Stimulated activated CD4-positive, alpha-beta T cell treated with anti-CD3 and anti-CD28 coated beads, Interleukin-12 subunit alpha, Interleukin-12 subunit beta, amount 100 ng/mL, for 48 hours (primary cell): ENCODE measurements at regions not wholly inside any gene's neighbourhood (a gene's known extent, or its start where the extent isn't known, plus 50 kb on each side); places are given as distances from the start of the nearest gene placed in this dataset.
"Not testable (repeated sequence)": the region's sequence is repeated elsewhere in the genome, so short reads cannot be mapped to it uniquely, and the experiment has no call there.

Experiments
- DNase-seq, 3 donors: peaks; one replicate each; pipeline ENCODE4 v3.0.0-alpha.2; 2020; ENCODE audit warnings: low read depth in 2 of 3, low spot score in 1 of 3

DNA sequence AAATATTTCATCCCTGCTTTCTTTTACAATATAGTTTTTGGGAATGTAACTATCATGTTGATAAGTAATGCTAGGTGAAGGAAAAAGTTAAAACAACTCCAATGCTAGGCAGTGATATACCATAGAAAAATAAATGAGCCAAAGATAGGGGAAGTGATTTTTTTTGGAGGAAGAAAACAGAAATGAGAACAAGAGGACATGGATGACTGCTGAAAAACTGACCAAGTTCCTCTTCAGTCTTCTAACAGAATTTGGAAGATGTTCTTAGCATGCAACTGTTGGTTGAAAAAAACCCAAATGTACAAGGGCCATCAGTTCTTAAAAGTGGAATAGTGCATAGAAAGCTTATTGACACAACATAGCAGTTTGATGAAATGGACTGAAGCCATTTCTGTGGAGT lies 262.5 kb upstream of the STARD13 start:
- no peak for DNase-seq

DNA sequence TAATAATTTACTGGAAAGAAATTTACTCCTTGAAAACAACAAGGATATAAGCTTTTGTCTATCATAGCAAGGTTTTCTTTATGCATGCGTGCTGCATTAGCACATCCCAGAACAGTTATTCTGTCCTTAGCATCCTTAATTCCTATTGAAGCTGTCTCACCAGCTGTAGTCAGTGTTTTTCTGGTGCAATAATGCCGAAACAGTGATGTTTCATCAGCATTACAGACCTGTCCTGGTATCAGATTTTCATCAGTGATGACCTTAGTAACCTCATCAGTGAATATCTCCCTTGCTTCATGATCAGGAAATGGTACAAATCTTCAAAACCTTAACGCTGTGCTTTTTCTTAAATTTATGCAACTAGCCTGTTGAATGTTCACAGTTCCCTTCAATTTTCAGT lies 264.7 kb upstream of the STARD13 start:
- no peak for DNase-seq

DNA sequence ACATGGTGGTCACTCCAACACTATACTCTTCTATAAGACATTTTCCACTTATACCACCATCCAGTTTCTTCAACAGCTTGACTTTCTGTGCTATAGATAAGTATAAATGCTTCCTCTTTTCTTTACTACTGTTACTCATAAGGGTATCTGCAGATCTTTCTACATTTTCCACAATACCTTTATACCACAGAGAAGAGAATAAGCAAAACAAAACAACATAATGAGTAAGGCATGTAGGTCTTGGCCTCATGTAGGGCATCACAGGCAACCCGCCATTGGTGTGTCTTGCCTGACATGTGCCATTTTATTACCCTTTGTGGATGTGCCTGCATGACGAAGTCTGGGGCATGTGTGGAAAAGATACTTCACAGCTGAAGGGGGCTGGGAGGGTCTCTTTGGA lies 265.3 kb upstream of the STARD13 start:
- DNase-seq, result no peak

DNA sequence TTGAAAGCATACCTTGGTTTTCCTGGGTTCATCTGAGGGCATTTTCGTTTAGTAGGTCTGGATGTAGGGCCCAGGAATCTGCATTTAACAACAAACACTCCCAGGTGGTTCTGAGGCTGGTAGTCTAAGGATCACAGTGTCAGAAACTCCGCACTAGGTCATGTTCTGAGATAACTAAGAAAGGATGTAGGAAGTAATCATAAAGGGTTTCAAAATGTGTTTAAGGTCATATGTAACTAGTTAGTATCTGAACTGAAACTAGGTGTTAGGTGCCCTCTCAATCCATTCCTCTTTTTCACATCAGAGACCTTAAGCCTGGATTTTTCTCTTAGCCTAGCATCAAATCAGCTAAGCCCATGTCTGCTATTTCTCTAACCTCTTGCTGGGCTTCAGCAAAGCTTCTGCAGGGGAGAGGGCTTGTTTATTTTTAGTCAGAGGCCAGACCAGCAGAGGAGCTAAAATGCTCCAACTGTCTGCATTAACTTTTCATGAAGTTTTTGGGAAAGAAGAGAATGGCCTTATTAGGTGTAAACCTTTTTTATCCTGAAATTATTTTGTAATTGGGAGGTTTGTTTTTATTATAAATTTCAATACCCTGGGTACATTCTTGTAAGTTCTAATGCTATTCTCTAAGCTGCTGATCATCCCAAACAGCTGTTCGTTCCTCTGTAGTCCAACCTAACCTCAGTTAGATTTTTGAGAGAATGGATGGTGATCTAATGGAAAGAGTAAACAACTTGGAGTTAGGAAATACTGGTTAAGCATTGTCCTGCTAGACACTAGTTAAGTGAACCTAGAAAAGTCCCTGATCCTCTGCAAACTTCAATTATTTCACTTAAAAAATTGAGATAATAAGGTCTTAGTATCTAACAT lies 262.8 kb upstream of the RFC3 start:
- no peak for DNase-seq

DNA sequence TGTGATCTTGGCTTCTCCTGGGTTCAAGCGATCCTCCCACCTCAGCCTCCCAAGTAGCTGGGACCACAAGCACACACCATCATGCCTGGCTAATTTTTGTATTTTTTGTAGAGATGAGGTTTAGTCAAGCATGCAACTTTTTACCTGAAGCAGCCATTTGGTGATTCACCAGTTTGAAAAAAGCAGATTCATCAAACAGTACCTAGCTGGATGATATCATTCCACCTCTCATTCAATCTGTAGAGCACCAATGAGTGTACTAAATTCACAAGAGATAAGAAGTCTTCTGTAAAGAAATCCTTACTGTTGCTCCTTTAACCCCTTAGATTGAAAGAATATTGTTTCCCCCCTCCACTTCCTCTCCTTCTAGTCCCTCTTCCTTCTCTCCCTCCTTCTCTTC lies 261.1 kb upstream of the RFC3 start:
- no peak for DNase-seq

DNA sequence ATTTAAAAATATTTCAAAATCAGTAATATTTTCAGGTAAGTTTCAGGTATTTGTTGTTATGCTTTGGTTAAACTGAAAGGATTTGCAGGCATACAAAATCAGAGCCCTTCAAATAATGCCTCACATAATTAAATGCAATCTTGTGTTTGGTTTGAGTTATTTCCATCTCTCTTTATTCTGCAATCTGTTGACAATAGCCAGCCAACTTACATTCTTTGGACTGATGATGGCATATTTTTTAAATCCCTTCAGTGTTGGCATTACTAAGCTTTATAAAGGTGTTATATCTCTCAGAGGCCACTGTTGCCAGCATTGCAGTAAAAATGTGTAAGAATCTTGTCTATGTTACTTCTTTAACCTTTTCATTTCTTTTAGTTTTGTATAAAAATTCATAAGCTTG lies 257.2 kb upstream of the RFC3 start:
- DNase-seq, result no peak

DNA sequence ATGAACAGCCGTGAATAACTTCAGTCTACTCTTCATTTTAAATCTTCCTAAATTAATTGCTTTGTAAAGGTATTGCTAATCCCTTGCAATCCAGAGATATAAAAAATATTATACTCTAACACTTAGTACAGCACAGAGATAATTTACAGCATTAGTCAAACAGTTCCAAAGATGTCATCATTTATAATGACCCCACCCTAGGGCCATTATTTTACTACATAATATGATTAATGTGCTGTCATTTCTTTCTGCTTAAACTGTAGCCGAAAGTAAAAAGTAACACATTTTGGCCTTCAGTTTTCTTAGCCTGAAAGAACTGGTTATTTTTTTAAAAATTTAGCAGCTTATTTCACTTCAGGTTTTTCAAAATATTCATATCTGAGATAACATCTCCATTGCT lies 256.3 kb upstream of the RFC3 start:
- no peak for DNase-seq

DNA sequence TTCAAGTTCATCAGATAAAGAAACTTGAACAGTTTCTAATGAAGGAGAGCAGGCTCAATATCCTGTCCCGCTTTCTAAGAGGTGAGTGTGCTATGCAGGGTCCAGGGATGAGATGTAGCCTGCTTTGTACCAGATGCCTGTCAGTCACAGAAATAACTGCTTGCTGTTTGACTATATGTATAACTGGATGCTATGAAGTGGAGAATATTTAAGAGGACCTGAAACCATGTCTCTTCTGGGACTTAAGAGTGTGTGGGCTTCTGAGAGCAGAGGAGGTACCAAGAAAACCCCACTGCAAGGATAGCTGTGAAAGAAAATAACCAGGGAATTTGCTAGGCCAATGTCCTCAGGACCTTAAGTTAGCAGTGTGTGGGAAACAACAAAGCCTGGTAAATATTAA lies 246.3 kb upstream of the RFC3 start:
- no peak for DNase-seq

DNA sequence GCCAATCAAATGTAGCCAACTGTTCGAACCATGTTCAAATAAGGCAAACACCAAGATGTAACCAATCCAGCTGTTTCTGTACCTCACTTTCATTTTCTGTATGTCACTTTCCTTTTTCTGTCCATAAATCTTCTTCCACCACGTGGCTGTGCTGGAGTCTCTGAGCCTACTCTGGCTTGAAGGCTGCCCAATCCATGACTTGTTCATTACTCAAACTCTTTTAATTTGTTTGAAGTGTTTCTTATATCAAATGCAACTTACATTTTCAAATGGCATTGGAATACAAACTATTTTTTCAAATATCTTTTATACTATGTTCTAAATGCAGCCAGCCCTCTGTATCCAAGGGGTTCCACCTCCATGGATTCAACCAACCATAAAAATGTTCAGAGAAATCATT lies 245.6 kb upstream of the RFC3 start:
- DNase-seq, result not testable (repeated sequence)

DNA sequence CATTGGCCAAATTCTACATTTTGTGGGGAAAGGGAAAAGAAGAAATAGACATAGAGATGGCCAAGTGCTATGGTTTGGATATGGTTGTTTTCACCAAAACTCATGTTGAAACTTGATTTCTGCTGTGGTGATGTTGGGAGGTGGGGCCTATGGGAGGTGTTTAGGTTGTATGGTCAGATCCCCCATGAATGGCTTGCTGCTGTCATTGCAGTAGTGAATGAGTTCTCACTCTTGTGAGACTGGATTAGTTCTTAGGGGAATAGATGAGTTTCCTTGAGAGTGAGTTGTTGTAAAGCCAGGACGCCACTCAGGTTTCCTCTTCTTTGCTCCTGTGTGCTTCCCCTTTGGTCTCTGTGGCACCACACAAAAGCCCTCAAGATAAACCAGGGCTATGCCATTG lies 242.6 kb upstream of the RFC3 start:
- no peak for DNase-seq

DNA sequence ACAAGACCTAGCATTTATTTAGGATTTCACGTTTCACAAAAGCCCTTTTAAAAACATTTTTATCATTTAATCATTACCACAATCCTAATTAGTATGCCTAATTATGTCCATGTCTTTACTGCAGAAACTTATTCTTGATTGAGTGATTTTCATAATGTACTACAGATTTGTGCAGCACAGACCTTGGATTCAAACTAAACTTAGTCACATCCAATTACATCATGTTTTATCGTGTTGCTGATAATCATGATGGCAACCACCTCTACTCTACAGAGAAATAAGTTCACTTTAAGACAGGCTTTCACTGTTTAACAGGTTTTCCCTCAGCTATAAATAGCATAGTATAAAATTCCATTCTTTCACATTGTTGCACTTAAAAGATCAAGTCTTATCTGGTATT lies 240.9 kb upstream of the RFC3 start:
- no peak for DNase-seq

DNA sequence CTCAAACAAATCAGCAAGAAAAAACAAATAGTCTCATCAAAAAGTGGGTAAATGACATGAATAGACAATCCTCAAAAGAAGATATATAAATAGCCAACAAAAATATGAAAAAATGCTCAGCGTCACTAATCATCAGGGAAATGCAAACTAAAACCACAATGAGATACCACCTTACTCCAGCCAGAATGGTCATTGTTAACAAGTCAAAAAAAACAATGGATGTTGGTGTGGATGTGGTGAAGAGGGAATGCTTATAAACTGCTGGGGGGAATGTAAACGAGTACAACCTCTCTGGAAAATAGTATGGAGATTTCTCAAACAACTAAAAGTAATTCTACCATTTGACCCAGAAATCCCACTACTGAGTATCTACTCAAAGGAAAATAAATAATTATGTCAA lies 239.2 kb upstream of the RFC3 start:
- DNase-seq, result no peak

DNA sequence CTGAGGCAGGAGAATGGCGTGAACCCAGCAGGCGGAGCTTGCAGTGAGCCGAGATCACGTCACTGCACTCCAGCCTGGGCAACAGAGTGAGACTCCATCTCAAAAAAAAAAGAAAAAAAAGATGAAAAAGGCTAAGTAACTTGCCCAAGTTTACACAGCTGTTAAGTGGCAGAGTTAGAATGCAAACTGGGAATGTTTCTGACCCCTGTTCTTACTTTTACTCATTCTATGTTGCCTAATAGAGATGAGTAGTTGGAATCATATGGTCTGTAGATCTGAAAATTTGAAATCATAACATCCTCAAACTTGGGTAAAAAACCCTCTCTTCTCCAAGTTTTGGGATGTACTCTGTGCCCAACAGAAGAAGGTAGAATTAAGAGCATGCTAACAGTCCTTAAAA lies 235.8 kb upstream of the RFC3 start:
- DNase-seq, result no peak

DNA sequence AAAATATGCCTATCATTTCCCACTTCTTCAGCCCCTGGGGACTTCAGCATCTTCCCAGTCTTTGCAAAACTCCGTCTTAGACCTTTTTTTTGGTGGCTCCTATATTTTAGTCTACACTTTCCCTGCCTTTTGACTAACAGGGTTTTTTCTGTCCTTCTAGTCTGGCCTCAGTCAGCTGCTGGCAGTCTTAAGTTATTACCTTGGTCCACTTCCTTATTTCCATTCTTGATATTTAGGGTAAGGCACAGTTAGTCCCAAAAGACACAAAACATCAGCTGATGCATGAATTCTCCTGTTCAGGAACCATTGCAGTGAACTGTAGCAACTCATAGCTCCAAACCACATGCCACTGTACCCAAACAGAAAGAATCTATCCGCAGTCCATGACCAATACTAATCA lies 234.6 kb upstream of the RFC3 start:
- no peak for DNase-seq

DNA sequence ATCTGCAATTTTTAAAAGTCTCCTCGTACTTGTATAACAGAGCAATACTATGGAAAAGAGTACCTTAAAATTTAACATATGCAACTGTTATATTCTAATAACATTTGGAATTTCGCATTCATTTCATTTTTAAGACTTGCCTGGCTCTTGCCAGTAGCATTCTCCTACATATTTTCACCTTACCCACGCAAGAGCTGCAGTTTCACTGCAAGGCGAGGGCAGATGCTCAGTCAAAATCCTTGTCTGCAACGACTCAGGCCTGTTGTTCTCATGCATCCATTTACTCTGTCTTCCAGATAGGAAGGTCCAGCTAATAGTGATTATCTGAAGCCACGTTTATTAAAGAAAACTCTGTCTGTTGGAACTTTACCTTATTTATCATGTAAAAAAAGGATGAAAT lies 227.0 kb upstream of the RFC3 start:
- no peak for DNase-seq

DNA sequence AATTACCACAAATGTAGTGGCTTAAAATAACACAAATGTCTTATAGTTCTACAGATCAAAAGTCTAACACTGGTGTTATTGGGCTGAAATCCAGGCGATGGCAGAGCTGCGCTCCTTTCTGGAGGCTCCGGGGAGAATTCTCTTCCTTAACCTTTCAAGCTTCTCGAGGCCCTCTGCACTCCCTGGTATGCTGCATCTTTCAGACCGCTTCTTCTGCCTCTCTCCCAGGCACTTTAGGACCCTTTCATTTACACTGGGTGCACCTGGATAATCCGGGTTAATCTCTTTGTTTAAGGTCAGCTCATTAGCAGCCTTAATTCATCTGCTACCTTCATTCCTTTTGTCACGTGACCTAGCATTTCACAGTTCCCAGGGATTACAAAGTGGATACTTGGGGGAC lies 211.3 kb upstream of the RFC3 start:
- no peak for DNase-seq

DNA sequence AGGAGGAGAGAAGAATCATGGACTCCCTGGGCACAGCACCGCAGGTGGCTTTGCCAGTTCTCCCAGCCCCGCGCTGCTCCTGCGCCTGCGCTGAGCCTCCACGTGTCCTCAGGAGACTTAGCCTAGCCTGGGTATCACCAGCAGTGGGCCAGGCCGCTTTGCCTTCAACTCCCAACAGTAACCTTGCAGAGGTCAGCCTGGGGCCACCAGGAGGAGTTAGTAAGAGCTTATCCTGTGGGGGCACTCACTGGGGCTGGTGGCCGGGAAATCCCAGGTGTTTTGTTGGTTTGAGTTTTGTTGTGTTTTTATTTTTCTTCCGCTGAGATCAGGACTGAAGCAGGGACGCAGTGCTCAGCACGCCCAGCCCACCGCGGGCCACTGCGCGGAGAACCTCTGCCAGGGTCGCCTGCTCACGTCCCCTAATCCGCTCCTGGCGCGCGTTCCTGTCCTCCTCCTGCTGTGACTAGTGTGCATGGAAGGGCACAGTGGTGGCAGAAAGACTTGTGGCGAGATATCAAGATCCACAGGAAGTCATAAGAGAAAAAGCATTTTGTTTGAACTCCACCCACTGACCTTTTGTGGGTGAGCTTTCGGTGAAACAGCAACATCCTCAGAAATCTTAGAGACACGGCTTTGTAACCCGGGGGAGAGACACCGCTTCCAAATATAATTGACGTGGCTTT lies 207.4 kb upstream of the RFC3 start:
- DNase-seq, result peak; percentile 41 to 60 (median 48)

DNA sequence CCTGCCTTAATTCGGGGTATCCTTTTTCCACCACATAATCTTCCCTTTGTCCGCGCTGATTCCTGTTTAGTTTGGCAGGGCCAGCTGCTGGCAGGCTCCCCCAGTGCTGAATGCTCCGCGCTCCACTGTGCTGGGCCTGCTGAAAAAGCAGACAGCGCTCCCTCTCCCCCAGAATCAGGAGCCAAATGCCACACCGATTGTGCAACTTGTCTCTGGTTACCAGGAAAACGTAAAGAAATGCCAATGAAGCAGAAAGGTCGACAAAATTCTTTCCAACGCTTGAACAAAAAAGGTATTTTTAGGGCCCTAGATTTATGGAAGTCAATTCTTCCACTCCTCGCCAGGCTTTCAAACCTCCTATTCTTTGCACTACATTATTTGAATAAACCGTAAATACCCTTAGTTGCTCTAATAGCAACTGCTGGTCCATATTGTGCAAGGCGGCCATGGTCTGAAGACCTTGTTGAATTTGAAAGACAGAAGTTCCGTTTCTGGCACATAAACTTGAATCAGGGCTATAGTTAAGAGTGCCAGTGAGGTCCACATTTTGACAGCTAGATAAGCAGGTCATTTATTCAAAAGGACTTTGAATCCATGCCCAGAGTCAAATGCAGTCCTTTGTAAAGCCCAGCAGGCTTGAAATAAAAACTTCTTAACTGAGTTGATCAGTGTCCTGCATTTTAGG lies 206.7 kb upstream of the RFC3 start:
- no peak for DNase-seq

DNA sequence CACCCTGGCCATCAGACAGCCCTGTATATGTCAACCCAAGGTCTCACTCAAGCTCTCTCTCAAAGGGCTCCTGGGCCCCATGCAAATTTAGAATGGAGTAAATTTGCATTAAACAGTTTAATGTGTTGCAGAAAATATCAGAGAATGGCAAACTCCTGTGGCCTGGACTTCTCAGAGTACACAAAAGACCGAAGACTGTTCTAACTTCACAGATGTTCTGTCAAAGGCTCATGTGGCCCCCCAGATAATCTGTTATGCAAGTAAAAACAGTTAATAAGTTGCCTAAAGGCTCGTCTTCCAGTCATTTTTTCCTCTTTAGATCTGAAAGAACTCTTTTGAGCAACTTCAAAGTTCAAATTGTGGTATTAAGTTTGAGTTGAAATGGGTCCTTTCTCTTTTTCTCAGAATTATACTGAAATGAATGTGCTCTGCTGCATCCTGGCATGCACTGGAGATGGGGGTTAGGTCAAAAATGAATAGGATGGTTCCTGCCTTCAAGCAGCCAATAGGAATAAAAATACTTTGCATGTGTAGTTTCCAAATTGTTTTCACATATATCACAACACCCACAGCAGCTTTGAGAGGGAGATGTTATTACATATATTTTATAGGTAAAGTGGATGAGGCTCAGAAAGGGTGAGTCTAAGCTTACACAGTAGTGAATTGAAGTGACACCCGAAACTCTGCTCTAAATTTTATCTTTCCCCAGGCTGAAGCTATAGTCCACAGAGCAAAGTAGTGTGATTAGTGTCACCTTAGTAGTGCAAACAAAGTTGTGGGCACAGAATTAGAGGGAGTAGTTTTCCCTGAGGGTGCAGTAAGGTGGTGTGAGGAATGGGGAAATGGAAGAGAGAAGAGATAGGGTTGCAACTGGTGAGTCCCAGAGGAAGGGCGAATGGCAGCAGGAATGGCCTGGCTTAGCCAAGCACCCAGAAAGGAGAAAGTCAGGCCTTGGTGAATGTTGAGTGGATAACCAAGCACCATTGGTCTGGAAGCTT lies 205.0 kb upstream of the RFC3 start:
- DNase-seq, result peak in 2 of 3 donors; percentile 12 to 27

DNA sequence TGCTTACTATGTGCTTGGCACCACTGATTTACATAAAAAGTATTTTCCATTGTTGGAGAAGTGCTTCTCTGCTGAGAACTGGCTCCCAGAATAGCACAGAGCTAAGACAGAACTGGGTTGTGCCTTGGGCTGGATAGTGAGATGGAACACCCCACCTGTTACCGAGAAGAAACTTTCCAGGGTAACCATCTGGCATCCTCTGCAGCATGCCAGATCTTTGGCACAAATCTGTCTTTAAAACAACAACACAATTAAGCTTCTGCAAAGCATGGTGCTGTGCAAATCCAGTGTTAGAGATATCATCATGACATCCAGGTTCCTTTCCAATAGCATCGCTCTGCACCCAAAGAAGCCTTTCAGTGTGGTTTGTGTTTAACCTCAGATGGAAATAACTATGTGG lies 202.5 kb upstream of the RFC3 start:
- no peak for DNase-seq

DNA sequence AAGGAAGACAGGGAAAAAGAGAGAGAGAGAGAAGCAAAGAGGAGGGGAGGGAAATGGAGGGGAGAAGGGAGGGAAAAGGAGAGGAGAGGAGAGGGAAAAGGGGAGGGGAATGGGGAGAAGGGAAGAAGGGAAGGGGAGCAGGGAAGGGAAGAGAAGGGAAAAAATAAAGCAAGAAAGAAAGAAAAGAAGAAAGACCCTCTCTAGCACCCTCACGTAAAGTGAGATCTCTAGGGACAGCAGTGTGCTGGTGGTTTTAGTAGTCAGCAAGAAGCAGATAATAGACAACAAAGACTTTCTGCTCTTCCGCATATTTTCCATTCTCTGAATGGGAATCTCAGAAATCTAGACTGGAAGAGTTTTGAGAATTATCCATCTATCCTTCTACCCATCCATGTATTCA lies 201.8 kb upstream of the RFC3 start:
- DNase-seq, result no peak
